Keratinocyte (primary cell): ENCODE measurements at regions not wholly inside any gene's neighbourhood (a gene's known extent, or its start where the extent isn't known, plus 50 kb on each side); places are given as distances from the start of the nearest gene placed in this dataset.

Experiments
- DNase-seq: peaks from one replicate; pipeline ENCODE4 v3.0.0-alpha.2; 2011; ENCODE audit warnings: low read depth, missing footprints, low spot score
- FAIRE-seq: peaks from 2 replicates; lab custom pipeline; 2011; peaks lifted over from hg19 to GRCh38; lab: Jason Lieb, UNC
- H2AFZ ChIP-seq: 2 replicates; pipeline ENCODE4 v1.6.0; 2012; ENCODE audit warnings: low read length, control low read depth, inconsistent platforms; ENCODE audit not compliant: control insufficient read depth
- H3K27ac ChIP-seq: 2 replicates; pipeline ENCODE4 v1.5.1; 2011; ENCODE audit warnings: low read length; ENCODE audit not compliant: control insufficient read depth, insufficient read depth
- H3K27me3 ChIP-seq: 3 replicates; pipeline ENCODE4 v1.6.0; 2011; ENCODE audit warnings: low read length; ENCODE audit not compliant: control insufficient read depth, insufficient read depth; ENCODE audit errors: extremely low read depth
- H3K36me3 ChIP-seq, 2 experiments: 2 replicates in 1 of 2; 3 replicates in 1 of 2; pipeline ENCODE4 v1.5.1; 2011; ENCODE audit warnings: low read length in 2 of 2, mild to moderate bottlenecking in 1 of 2; ENCODE audit not compliant: control insufficient read depth in 2 of 2, insufficient read depth in 2 of 2; ENCODE audit errors: extremely low read depth in 1 of 2
- H3K4me1 ChIP-seq: 3 replicates; pipeline ENCODE4 v1.5.1; 2011; ENCODE audit warnings: low read length; ENCODE audit not compliant: control insufficient read depth, insufficient read depth; ENCODE audit errors: extremely low read depth
- H3K4me2 ChIP-seq: 3 replicates; pipeline ENCODE4 v1.6.0; 2011; ENCODE audit warnings: low read depth, low read length; ENCODE audit not compliant: control insufficient read depth, insufficient read depth; ENCODE audit errors: extremely low read depth
- H3K4me3 ChIP-seq, 3 experiments: fragments of 200-600 bp in 1 of 3; sonication (generic) in 1 of 3; 2 replicates in 2 of 3; 3 replicates in 1 of 3; pipeline ENCODE4 v1.5.1; 2011 to 2016; ENCODE audit warnings: low read length in 3 of 3, mild to moderate bottlenecking in 3 of 3, control low read depth in 2 of 3, inconsistent platforms in 1 of 3, low read depth in 1 of 3, mixed read lengths in 1 of 3, mixed run types in 1 of 3, moderate library complexity in 1 of 3; ENCODE audit not compliant: control insufficient read depth in 2 of 3, insufficient read depth in 2 of 3; ENCODE audit errors: extremely low read depth in 1 of 3
- H3K79me2 ChIP-seq: 2 replicates; pipeline ENCODE4 v1.6.0; 2012; ENCODE audit warnings: low read length; ENCODE audit not compliant: control insufficient read depth, insufficient read depth
- H3K9ac ChIP-seq: 3 replicates; pipeline ENCODE4 v1.6.0; 2011; ENCODE audit warnings: low read length; ENCODE audit not compliant: control insufficient read depth, insufficient read depth; ENCODE audit errors: extremely low read depth
- H3K9me1 ChIP-seq: 3 replicates; pipeline ENCODE4 v1.6.0; 2011; ENCODE audit warnings: low read length; ENCODE audit not compliant: control insufficient read depth, insufficient read depth; ENCODE audit errors: extremely low read depth
- H3K9me3 ChIP-seq: 2 replicates; pipeline ENCODE4 v1.5.1; 2012; ENCODE audit warnings: low read depth, low read length; ENCODE audit not compliant: control insufficient read depth
- H4K20me1 ChIP-seq: 3 replicates; pipeline ENCODE4 v1.6.0; 2011; ENCODE audit warnings: low read length; ENCODE audit not compliant: control insufficient read depth, insufficient read depth; ENCODE audit errors: extremely low read depth
- EZH2 ChIP-seq: IDR thresholded peaks from one replicate; pipeline ENCODE4 v1.6.1; 2012; ENCODE audit warnings: inconsistent platforms, mild to moderate bottlenecking, low read length, moderate library complexity
- dilution Hi-C: fragments of 300-500 bp; cut with MboI; formaldehyde crosslinking; loops from one replicate; pipeline ENCODE4 v1.7.0; 2020; ENCODE audit warnings: low sequenced_read_pairs; ENCODE audit not compliant: extremely low pct_ligation_motif_present
- TF ChIP-seq, protein P1 (sequence below), 3 experiments: IDR thresholded peaks in 1 of 3; conservative IDR thresholded peaks in 1 of 3; optimal IDR thresholded peaks in 1 of 3; 2 replicates in 2 of 3; 3 replicates in 1 of 3; pipeline versions ENCODE3 to v1.5.1; 2011; ENCODE audit warnings: low read length in 3 of 3, mild to moderate bottlenecking in 3 of 3, moderate library complexity in 2 of 3, control low read depth in 1 of 3, inconsistent platforms in 1 of 3; ENCODE audit not compliant: insufficient read depth in 2 of 3; ENCODE audit errors: extremely low read depth in 1 of 3

DNA sequence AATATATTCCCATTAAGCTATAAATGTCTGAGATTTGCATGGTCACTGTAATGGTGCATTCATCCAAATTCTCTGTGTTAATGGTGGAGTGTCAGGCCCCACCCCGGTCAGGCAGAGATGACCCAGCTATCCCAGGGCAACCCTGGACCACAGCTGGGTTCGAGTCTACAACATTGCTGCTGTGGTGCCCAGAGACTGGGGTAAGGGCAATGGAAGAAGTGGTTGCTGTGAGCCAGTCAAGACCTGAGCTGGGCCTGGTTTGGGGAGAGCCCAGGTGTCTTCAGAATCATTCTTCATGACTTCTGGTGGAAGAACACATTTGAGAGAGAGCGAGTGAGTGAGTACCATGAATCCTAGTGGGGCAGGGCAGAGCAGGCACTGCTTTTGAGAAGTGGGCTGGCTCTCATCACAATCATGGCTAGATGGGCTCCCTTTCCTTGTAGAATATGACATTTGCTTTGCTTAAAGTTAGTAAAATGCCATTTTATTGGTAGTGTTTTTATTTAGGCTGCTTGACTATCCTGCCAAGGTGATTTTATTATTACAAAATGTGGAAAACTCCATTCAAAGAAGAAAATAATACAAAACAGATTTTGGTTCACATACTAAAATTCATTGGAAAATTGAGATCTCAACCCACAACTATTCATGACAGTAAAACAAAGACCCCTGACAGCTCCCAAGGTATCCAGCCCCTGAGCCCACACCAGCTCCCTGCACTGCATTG, 125.8 kb upstream of the SLC25A48 start:
- no peaks in the 10 kb centered on the region for H3K27me3 ChIP-seq
- peaks cover 29% of the 10 kb centered on the region for H3K4me1 ChIP-seq
- no peak overlapping the region for H3K4me3 ChIP-seq
- H3K9me1 ChIP-seq = peaks cover 5% of the 10 kb centered on the region
- no peaks in the 10 kb centered on the region for H4K20me1 ChIP-seq
- H3K36me3 ChIP-seq = no peaks in the 10 kb centered on the region
- FAIRE-seq (no peak), DNase-seq (no peak)
- no peak overlapping the region for H3K4me2 ChIP-seq
- H2AFZ ChIP-seq = no peak overlapping the region
- no peak overlapping the region for H3K9ac ChIP-seq
- dilution Hi-C loops = no loop called here
- no peaks in the 10 kb centered on the region for H3K9me3 ChIP-seq
- H3K27ac ChIP-seq = no peak overlapping the region
- H3K79me2 ChIP-seq = no peaks in the 10 kb centered on the region
- no peak for TF ChIP-seq EZH2
- TF ChIP-seq, protein P1, sequence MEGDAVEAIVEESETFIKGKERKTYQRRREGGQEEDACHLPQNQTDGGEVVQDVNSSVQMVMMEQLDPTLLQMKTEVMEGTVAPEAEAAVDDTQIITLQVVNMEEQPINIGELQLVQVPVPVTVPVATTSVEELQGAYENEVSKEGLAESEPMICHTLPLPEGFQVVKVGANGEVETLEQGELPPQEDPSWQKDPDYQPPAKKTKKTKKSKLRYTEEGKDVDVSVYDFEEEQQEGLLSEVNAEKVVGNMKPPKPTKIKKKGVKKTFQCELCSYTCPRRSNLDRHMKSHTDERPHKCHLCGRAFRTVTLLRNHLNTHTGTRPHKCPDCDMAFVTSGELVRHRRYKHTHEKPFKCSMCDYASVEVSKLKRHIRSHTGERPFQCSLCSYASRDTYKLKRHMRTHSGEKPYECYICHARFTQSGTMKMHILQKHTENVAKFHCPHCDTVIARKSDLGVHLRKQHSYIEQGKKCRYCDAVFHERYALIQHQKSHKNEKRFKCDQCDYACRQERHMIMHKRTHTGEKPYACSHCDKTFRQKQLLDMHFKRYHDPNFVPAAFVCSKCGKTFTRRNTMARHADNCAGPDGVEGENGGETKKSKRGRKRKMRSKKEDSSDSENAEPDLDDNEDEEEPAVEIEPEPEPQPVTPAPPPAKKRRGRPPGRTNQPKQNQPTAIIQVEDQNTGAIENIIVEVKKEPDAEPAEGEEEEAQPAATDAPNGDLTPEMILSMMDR (optimal IDR thresholded peaks at IDR 0.05 in 1 of 3, IDR thresholded peaks at IDR 0.05 in 1 of 3, conservative IDR thresholded peaks at IDR 0.05 in 1 of 3; ENCODE audit: extremely low read depth in 1 of 3, insufficient read depth in 2 of 3, low read length in 3 of 3) = no peak

DNA sequence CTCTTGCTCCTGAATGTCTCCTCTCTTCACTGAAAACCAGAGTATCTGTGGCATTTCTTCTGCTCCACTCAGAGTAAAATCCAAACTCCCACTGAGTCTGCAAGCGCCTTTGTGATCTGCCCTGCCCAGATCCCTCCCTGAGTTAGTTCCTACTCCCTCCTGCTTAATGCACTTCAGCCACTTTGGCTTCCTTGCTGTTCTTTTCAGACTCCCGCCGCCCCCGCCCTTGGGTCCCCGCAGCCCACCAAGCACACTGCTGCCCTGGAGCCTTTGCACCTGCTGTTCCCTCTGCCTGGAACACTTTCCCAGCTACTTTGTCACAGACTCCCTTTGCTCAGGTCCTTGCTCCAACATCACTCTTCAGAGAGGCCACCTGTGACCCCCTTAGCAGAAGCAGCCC, 127.2 kb upstream of the SLC25A48 start:
- FAIRE-seq = no peak

More for the DNA sequence above, 127.2 kb upstream of the SLC25A48 start:
- H3K9me3 ChIP-seq = no peaks in the 10 kb centered on the region
- H4K20me1 ChIP-seq = no peaks in the 10 kb centered on the region
- peaks cover 5% of the 10 kb centered on the region for H3K9me1 ChIP-seq
- dilution Hi-C loops = no loop called here
- no peak overlapping the region for H3K27ac ChIP-seq
- TF ChIP-seq, protein P1 (optimal IDR thresholded peaks at IDR 0.05 in 1 of 3, IDR thresholded peaks at IDR 0.05 in 1 of 3, conservative IDR thresholded peaks at IDR 0.05 in 1 of 3; ENCODE audit: extremely low read depth in 1 of 3, insufficient read depth in 2 of 3, low read length in 3 of 3) = no peak
- no peak for TF ChIP-seq EZH2
- H3K4me1 ChIP-seq = peaks cover 42% of the 10 kb centered on the region
- no peak overlapping the region for H3K4me3 ChIP-seq
- no peak overlapping the region for H2AFZ ChIP-seq
- DNase-seq = no peak
- no peak overlapping the region for H3K4me2 ChIP-seq
- no peaks in the 10 kb centered on the region for H3K36me3 ChIP-seq
- no peak overlapping the region for H3K9ac ChIP-seq
- no peaks in the 10 kb centered on the region for H3K27me3 ChIP-seq
- H3K79me2 ChIP-seq = no peaks in the 10 kb centered on the region
